HEK293 (cell line): ENCODE measurements at regions not wholly inside any gene's neighbourhood (a gene's known extent, or its start where the extent isn't known, plus 50 kb on each side); places are given as distances from the start of the nearest gene placed in this dataset.

Experiments
- CTCF ChIA-PET: fragments of 350-600 bp; formaldehyde crosslinking; extraction: SDS; loops from one replicate; lab custom pipeline; 2021; ENCODE audit warnings: antibody characterized with exemption; lab: Yijun Ruan, JAX
- POLR2A ChIA-PET: fragments of 300-600 bp; formaldehyde crosslinking; extraction: SDS; loops from one replicate; lab custom pipeline; 2020; ENCODE audit warnings: antibody characterized with exemption, inconsistent platforms; lab: Yijun Ruan, JAX
- H3K27ac ChIP-seq: fragments of 200-500 bp; sonication (Bioruptor generic); 2 replicates; pipeline ENCODE4 v1.5.1; 2014; ENCODE audit warnings: low read depth, low read length, control low read depth, inconsistent platforms; ENCODE audit errors: extremely low read depth
- H3K36me3 ChIP-seq, 2 experiments: fragments of 200-500 bp in 1 of 2; sonication (Bioruptor generic) in 1 of 2; 1 replicate in 1 of 2; 2 replicates in 1 of 2; pipeline ENCODE4 v1.5.1; 2014 to 2017; ENCODE audit warnings: inconsistent platforms in 2 of 2, low read length in 2 of 2; ENCODE audit not compliant: control insufficient read depth in 2 of 2, insufficient read depth in 1 of 2
- H3K4me1 ChIP-seq: fragments of 200-500 bp; sonication (Bioruptor generic); 2 replicates; pipeline ENCODE4 v1.5.1; 2014; ENCODE audit warnings: mild to moderate bottlenecking, low read length, inconsistent platforms; ENCODE audit not compliant: control insufficient read depth, insufficient read depth
- H3K4me3 ChIP-seq: 2 replicates; pipeline ENCODE4 v1.5.1; 2011; ENCODE audit warnings: low read depth, mild to moderate bottlenecking, control low read depth, low read length, moderate library complexity
- H3K9me3 ChIP-seq: fragments of 200-500 bp; sonication (Bioruptor generic); 2 replicates; pipeline ENCODE4 v1.5.1; 2014; ENCODE audit warnings: low read depth, low read length, inconsistent platforms; ENCODE audit not compliant: control insufficient read depth, insufficient read depth
- HIC1 ChIP-seq: fragments of 450-650 bp; formaldehyde crosslinking; IDR thresholded peaks from 2 replicates; pipeline ENCODE4 v1.5.1; 2016; ENCODE audit warnings: missing biosample characterization, missing genetic modification characterization
- KLF8 ChIP-seq: fragments of 450-650 bp; formaldehyde crosslinking; IDR thresholded peaks from 2 replicates; pipeline ENCODE4 v1.5.1; 2016; ENCODE audit warnings: missing biosample characterization, missing genetic modification characterization
- PATZ1 ChIP-seq: fragments of 450-650 bp; formaldehyde crosslinking; IDR thresholded peaks from 2 replicates; pipeline ENCODE4 v1.5.1; 2016; ENCODE audit warnings: missing biosample characterization, missing genetic modification characterization
- PRDM1 ChIP-seq: fragments of 450-650 bp; formaldehyde crosslinking; IDR thresholded peaks from 2 replicates; pipeline ENCODE4; 2016; ENCODE audit warnings: missing biosample characterization, missing genetic modification characterization
- PRDM2 ChIP-seq: fragments of 450-650 bp; formaldehyde crosslinking; IDR thresholded peaks from 2 replicates; pipeline ENCODE4 v1.5.1; 2016; ENCODE audit warnings: missing biosample characterization, missing genetic modification characterization, borderline replicate concordance
- ZBTB7A ChIP-seq: fragments of 450-650 bp; formaldehyde crosslinking; IDR thresholded peaks from 2 replicates; pipeline ENCODE4 v1.5.1; 2016; ENCODE audit warnings: low read depth, missing biosample characterization, missing genetic modification characterization
- ZEB2 ChIP-seq: fragments of 450-650 bp; formaldehyde crosslinking; IDR thresholded peaks from 2 replicates; pipeline ENCODE4 v1.5.1; 2016; ENCODE audit warnings: missing biosample characterization, missing genetic modification characterization
- ZFHX2 ChIP-seq: fragments of 450-650 bp; formaldehyde crosslinking; conservative IDR thresholded peaks from 2 replicates; pipeline ENCODE4 v1.5.1; 2016; ENCODE audit warnings: missing biosample characterization, missing genetic modification characterization
- ZNF133 ChIP-seq: fragments of 450-650 bp; formaldehyde crosslinking; IDR thresholded peaks from 2 replicates; pipeline ENCODE4 v1.5.1; 2016; ENCODE audit warnings: missing biosample characterization, missing genetic modification characterization
- ZNF146 ChIP-seq: fragments of 450-650 bp; formaldehyde crosslinking; IDR thresholded peaks from 2 replicates; pipeline ENCODE4 v1.5.1; 2016; ENCODE audit warnings: missing biosample characterization, missing genetic modification characterization
- ZNF335 ChIP-seq: fragments of 450-650 bp; formaldehyde crosslinking; conservative IDR thresholded peaks from 2 replicates; pipeline ENCODE4 v1.5.1; 2016; ENCODE audit warnings: missing biosample characterization, missing genetic modification characterization
- ZNF404 ChIP-seq: fragments of 450-650 bp; formaldehyde crosslinking; IDR thresholded peaks from 2 replicates; pipeline ENCODE4 v1.5.1; 2017; ENCODE audit warnings: missing biosample characterization, missing genetic modification characterization
- ZNF426 ChIP-seq: fragments of 450-650 bp; formaldehyde crosslinking; IDR thresholded peaks from 2 replicates; pipeline ENCODE4 v1.5.1; 2017; ENCODE audit warnings: missing biosample characterization, missing genetic modification characterization, mild to moderate bottlenecking, inconsistent platforms, moderate library complexity
- ZNF449 ChIP-seq: fragments of 450-650 bp; formaldehyde crosslinking; IDR thresholded peaks from 2 replicates; pipeline ENCODE4 v1.5.1; 2017; ENCODE audit warnings: missing biosample characterization, mild to moderate bottlenecking, missing genetic modification characterization, moderate library complexity
- ZNF48 ChIP-seq: fragments of 450-650 bp; formaldehyde crosslinking; IDR thresholded peaks from 2 replicates; pipeline ENCODE4 v1.5.1; 2016; ENCODE audit warnings: missing biosample characterization, missing genetic modification characterization
- ZNF521 ChIP-seq: fragments of 450-650 bp; formaldehyde crosslinking; IDR thresholded peaks from 2 replicates; pipeline ENCODE4 v1.5.1; 2017; ENCODE audit warnings: missing biosample characterization, mild to moderate bottlenecking, missing genetic modification characterization
- ZNF600 ChIP-seq: fragments of 450-650 bp; formaldehyde crosslinking; IDR thresholded peaks from 2 replicates; pipeline ENCODE4 v1.5.1; 2016; ENCODE audit warnings: missing biosample characterization, missing genetic modification characterization
- ZNF610 ChIP-seq: fragments of 450-650 bp; formaldehyde crosslinking; IDR thresholded peaks from 2 replicates; pipeline ENCODE4 v1.5.1; 2016; ENCODE audit warnings: missing biosample characterization, missing genetic modification characterization, borderline replicate concordance
- ZNF621 ChIP-seq: fragments of 450-650 bp; formaldehyde crosslinking; IDR thresholded peaks from 2 replicates; pipeline ENCODE4 v1.5.1; 2017; ENCODE audit warnings: missing biosample characterization, missing genetic modification characterization
- ZNF658 ChIP-seq: fragments of 450-650 bp; formaldehyde crosslinking; IDR thresholded peaks from 2 replicates; pipeline ENCODE4; 2016; ENCODE audit warnings: missing biosample characterization, missing genetic modification characterization
- ZNF692 ChIP-seq: fragments of 450-650 bp; formaldehyde crosslinking; IDR thresholded peaks from 2 replicates; pipeline ENCODE4 v1.5.1; 2016; ENCODE audit warnings: missing biosample characterization, missing genetic modification characterization

- TF ChIP-seq ZFHX2 (tag by site-specific recombination): no peak
- TF ChIP-seq ZNF146 (tag by site-specific recombination): no peak
- TF ChIP-seq ZNF426 (tag by site-specific recombination): no peak
- TF ChIP-seq ZNF48 (tag by site-specific recombination): no peak
- TF ChIP-seq ZBTB7A (tag by site-specific recombination): no peak
- no peak for TF ChIP-seq PRDM1
- no peak for TF ChIP-seq ZNF621 (tag by site-specific recombination)
- Histone ChIP-seq H3K27ac (no peak overlapping the region), H3K4me3 (no peak overlapping the region), H3K36me3 (no peaks in the 10 kb centered on the region), H3K4me1 (no peaks in the 10 kb centered on the region), H3K9me3 (no peaks in the 10 kb centered on the region)
- CTCF ChIA-PET: no interaction called here
- POLR2A ChIA-PET: no interaction called here
Observed at GRCh38 chr12:17142856-17143255, 536.9 kb upstream of the LMO3 start.

- POLR2A ChIA-PET: no interaction called here
- TF ChIP-seq HIC1 (tag by site-specific recombination) (no peak), ZNF600 (tag by site-specific recombination) (no peak), ZNF133 (tag by site-specific recombination) (no peak), ZNF449 (tag by site-specific recombination) (no peak), ZEB2 (no peak), ZNF521 (tag by site-specific recombination) (no peak), ZNF335 (no peak), ZNF404 (no peak), KLF8 (tag by site-specific recombination) (no peak), PRDM2 (no peak), ZNF692 (no peak), PATZ1 (tag by site-specific recombination) (no peak), ZNF610 (tag by site-specific recombination) (no peak), ZNF658 (tag by site-specific recombination) (no peak), ZNF146 (tag by site-specific recombination) (no peak)
Observed at GRCh38 chr12:17139931-17140330, 534.0 kb upstream of the LMO3 start.

More at GRCh38 chr12:17139931-17140330, 534.0 kb upstream of the LMO3 start:
- Histone ChIP-seq H3K27ac (no peak overlapping the region), H3K9me3 (no peaks in the 10 kb centered on the region), H3K36me3 (no peaks in the 10 kb centered on the region), H3K4me3 (no peak overlapping the region), H3K4me1 (no peaks in the 10 kb centered on the region)
- CTCF ChIA-PET: no interaction called here
